ENCODE measurements at regions not wholly inside any gene's neighbourhood (a gene's known extent, or its start where the extent isn't known, plus 50 kb on each side); places are given as distances from the start of the nearest gene placed in this dataset.

DNA sequence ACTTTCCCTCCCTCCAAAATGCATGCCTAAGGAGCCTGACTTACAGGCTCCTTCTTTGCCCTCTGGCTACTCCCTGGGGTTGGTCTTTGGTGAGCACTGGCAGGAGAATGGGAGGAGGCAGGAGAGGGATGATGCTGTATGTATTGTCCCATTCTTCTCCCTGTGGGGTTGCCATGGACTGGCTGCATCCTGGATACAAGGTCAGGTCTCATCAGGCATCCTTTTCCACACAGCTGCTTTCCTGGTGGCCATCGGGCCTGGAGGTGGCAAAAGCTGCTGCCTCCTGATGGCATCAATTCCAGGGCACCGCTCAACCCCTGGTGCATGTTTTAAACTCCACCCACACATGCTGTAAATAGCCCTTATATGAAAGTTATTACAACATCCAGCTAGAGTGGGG lies 257.2 kb downstream of the ETS1 start:
- no peak for DNase-seq (ENCODE audit: low read depth in 4 of 4, low spot score in 1 of 4)

DNA sequence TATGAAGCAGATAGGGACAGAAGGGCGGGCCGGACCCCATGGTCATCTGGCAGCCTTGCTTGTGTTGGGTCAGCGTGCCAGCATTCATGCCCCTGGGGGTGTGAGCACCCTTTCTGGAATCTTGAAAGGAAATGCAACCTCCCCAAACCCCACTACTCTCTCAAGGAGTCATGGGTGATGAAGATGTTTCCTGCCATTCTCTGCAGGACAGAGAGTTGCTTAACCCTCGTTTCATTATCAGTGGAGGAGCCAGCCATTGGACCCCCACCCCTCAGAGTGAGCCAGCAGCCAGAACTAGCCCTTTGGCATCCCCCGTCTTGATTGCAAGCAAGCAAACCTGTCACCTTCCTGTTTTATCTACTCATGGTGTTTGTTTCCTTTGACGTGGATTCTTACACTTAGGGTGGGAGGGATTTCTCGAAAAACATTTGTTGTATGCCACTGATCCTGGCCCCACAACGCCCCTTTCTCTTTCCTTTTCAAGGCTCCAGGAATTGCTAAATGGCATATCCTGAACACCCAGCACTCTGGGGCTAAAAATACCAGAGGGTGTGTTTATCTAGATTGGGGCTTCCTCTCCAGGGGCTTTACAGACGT lies 258.3 kb downstream of the ETS1 start:
- DNase-seq (ENCODE audit: low read depth in 4 of 4, low spot score in 1 of 4), result no peak

DNA sequence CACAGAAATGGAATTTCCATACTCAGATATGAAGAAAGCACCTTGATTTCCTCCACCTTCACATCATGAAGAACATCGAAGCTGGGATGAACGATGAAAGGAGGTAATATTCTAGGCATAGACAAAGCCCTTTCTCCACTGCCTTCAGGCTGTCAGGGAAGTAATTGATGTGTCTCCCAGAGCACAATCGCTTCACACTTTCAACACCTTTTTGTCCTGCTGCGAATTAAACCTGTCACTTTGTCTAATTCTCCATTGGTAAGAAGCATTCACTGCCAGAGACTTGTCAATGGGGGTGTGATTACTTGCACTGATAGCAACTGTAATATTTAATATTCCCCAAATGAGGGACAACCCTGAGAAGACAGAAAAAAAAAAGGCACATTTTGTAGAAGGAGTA lies 260.1 kb downstream of the ETS1 start:
- no peak for DNase-seq (ENCODE audit: low read depth in 4 of 4, low spot score in 1 of 4)

DNA sequence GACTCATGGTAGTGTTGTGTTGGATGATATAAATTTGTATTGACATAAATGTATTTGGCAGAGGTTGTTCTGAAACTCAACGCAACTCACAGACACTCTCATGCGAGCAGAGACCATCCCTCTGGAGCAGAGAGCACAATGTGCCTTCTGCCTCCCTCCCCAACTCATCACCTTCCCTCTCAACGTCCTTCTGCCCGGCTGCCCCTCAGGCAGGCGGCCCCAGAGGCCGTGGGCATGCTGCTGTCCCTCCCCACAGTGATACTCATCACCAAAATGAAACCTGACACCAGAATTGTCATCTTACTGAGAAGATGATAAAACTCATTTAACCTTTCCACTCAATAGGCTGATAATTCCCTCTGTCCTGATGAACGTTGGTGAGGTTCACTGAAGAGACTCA lies 260.6 kb downstream of the ETS1 start:
- no peak for DNase-seq (ENCODE audit: low read depth in 4 of 4, low spot score in 1 of 4)

DNA sequence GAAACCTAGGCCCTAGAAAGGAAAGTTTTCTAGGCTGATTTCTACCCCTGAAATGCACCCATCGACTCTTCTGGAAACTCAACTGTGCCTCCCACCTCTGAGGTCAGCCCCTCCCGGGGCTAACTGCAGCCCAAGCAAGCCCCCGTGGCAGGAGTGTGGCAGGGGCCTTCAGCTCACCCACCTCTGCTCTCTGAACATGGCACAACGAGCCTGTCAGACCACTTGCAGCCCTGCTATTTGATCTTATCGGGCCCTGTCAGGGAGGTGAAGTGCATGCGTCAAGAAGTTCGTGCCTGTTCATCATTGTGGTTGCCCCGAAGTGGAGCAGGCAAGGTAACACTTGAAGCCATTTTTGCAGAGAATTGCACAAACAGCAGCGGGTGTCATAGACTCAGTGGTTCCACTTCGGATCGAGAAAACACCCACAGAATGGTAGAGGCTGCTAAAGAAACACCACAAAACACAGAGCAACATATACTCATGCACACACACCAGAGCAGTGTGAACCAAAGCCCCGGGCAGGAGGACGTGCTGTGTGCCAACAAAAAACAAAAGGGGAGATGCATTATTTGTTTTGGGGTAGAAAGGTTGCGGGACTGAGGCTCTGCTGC lies 262.7 kb downstream of the ETS1 start:
- DNase-seq (ENCODE audit: low read depth in 4 of 4, low spot score in 1 of 4), result peak in 1 of 4 experiments; percentile 63

DNA sequence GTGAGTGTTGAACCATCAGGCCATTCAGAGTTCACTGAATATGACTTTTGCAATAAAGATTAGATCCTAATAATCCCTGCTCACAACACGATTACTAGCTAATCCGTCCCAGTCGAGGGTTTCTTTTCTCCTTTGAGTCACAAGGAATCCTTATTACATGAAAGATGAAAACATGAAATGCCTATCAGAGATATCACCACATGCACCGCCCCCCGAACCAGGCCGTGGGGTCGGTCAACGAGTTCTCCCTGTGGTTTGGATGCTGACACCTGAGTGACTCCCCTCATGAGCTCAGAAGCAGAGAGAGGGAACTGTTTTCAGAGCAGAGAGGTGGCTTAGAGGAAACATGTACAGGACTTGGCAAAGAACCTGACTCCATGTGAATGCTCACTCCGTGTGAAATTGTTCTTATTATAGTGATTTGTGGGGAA lies 263.3 kb downstream of the ETS1 start:
- no peak for DNase-seq (ENCODE audit: low read depth in 4 of 4, low spot score in 1 of 4)

DNA sequence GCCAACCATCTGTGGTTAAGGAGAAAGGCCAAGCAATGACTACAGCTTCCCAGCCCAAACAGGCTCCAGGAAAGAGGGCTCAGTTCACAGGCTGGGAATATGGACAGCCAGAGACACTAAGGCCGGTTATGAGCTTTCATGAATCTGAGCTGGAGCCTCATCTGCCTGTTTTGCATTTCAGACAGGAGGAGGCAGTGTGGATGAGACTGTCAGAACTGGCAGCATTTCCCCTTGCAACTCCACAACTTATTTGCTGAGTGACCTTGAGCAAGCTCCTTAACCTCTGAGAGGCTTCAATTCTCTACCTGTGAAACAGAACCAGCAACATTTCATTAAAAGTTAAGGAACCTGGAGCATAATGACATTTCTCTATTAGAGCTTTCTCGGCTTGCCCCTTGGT lies 264.0 kb downstream of the ETS1 start:
- no peak for DNase-seq (ENCODE audit: low read depth in 4 of 4, low spot score in 1 of 4)

DNA sequence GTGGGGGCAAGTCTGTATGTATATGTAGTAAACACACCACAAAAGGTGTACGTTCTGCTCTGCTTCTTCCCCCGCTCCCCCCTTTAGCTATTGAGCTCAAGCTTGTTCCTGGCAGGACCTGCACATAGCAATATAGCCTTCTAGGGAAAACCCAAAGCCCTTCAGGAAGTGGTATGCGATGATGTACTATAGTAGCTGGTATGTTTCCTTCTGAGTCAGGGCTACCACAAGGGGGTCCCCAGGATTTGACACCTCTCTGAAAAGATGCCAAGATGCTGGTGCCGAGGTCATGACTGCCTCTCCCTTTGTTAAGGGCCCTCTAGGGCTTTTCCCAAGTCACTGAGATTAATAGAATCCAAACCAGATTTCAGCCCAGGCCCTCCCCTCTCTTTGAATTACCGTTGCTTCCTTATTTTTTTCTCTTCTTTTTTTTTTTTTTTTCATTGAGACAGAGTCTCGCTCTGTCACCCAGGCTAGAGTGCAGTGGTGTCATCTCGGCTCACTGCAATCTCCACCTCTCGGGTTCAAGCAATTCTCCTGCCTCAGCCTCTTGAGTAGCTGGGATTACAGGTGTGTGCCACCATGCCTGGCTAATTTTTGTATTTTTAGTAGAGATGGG lies 268.4 kb downstream of the ETS1 start:
- peak in 2 of 4 experiments; percentile 46 to 74 for DNase-seq (ENCODE audit: low read depth in 4 of 4, low spot score in 1 of 4)

DNA sequence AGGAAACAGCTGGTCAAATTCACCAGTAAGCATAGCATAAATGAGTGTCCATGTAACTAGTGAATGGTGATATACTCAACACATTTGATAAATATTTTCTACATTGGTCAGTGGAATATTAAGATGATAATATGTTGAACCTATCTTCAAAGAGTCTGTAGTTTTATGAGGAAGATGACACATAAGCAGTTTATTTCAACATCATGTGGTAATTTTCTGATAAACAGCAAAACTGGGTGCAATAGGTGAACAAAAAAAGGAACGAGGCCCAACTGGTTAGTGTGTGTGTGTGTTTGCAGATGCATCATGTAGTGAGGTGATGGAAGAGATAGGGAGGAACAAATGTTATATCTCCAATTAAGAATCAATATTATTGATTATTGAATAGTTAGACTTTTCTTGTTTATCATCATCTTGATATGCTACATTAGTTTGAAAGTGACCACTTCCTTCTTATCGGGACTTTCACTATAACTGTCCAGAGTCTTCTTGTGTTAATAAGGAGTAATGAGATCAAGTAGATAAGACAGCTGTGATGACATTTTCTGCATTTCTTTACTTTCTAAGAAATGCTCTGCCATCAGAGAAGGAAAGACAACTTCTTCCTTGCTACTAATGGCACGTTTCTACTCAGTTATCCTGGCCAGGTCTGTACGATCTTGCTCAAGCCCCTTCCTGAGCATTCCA lies 270.7 kb downstream of the ETS1 start:
- no peak for DNase-seq (ENCODE audit: low read depth in 4 of 4, low spot score in 1 of 4)

DNA sequence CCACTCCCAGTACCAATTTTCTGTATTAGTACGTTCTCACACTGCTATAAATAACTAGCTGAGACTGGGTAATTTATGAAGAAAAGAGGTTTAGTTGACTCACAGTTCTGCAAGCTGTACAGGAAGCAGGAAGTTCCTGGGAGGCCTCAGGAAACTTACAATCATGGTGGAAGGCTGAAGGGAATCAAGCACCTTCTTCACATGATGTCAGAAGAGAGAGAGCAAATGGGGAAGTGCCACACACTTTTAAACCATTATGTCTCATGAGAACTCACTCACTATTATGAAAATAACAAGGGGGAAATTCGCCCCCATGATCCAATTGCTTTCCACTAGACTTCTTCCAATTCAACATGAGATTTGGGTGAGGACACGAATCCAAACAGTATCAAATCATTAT lies 271.4 kb downstream of the ETS1 start:
- no peak for DNase-seq (ENCODE audit: low read depth in 4 of 4, low spot score in 1 of 4)

DNA sequence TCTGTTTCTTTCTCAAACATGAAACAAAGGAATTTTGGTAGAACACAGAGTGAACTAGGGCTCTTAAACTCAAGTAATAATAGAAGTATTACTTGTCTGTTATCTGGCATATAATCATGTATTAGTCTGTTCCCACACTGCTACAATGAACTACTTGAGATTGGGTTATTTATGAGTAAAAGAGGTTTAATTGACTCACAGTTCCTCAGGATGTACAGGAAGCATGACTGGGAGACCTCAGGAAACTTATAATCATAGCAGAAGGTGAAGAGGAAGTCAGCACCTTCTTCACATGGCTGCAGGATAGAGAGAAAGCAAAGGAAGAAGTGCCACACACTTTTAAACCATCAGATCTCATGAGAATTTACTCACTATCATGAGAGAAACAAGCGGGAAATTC lies 273.4 kb downstream of the ETS1 start:
- DNase-seq (ENCODE audit: low read depth in 4 of 4, low spot score in 1 of 4), result no peak

DNA sequence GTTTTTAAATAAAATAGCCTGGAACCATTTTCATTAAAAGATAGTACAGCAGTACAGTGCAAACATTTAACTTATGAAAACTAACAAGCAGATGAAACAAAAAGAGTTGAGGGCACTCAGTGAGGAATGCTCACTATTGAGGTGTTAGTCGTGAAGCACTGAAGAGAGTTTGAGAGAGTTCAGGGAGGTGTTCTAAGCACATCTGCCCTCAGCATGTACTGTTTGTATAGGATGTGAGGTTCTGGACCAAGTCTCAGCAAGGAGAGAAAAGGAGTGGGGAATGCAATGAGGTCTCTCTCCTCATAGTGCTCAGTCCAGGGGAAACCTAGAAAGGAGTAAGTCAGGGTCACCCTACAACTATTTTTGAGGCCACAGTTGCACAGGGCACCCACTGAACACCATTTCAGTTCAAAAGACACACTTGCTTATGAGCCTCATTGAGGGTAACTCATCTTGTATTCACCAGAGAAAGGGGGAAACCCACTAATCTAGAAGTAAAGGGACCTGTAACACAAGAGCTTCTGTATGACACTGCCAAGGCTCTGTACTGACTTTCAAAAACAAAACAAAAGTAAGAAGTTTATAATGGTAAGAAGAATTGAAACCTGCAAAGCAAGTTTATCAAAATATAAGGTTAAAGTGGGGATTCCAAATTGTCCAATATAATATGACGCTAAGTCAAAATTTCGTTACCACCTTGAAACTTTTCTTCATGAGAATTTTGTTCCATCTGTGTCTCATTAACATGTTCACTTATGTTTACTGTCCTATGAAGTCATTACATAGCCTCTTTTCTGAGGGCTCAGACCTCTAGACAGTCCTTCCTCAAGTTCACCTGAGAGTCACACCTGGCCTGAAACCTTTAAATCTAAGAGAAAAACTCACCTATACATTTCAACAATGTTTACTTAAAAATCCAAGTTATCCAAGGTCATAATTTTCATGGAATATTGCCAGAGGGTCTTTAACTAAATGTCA lies 275.3 kb downstream of the ETS1 start:
- no peak for DNase-seq (ENCODE audit: low read depth in 4 of 4, low spot score in 1 of 4)

DNA sequence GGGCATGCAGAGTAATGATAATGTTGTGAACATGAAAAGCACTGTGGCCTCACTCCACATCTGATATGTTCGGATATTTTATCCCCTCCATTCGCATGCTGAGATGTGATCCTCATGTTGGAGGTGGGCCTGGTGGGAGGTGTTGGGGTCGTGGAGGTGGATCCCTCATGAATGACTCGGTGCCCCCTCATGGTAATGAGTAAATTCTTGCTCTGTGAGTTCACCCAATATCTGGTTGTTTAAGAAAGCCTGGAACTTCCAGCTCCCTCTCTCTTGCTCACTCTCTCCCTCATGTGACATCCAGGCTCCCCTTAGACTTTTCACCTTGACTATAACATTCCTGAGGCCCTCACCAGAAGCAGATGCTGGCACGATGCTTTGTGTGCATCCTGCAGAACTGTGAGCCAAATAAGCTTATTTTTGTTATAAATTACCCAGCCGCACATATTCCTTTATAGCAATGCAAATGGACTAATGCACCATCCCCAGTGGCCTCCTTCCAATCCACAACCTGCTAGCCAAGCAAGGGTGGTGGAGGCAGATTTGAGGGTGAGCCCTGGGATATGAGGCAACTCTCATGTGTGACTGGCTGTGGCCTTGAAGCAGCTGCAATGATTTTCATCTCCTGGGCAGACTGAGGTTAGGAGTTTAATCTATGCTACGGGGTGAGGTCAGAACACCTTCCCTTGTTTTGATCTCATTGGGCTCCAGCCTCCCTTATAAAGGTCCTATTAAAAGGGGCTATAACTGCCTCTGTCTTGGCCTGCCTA lies 276.5 kb downstream of the ETS1 start:
- no peak for DNase-seq (ENCODE audit: low read depth in 4 of 4, low spot score in 1 of 4)

DNA sequence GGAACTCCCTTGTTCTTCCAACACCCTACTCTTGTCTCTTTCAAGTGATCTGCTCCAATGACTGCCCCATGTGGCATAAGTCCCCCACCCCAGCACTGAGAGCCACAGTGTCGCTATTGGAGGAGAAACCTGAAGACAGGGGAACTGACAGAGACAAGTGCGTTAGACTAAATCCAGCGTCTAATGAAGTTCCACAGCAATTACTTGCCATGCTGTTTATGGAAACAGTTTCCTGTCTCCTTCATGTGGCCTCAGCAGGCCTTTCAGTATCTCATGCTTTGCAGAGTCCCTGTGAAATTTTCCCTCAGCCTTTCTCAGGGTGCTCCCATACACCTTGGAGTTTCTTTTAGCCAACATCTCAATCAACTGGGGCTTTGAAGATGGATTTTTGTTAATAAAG lies 277.4 kb downstream of the ETS1 start:
- no peak for DNase-seq (ENCODE audit: low read depth in 4 of 4, low spot score in 1 of 4)

DNA sequence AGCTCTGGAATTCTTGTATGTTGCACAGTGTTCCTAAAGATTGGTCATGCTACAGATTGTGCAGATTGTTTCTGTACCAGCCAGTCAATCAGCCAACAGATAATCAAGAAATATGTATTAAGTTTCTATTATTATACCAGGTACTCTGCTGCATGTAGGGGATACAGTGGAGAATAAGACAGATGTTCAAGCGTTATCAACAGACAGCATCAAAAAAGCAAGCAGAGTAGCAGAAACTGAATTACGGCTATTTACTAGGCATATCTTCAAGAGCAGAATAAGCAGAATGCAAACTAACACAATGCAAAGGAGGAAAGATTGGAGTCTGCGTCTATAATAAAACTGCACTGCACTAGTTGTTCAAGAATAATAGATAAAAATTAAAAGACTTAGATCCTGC lies 278.6 kb downstream of the ETS1 start:
- DNase-seq (ENCODE audit: low read depth in 4 of 4, low spot score in 1 of 4), result no peak

DNA sequence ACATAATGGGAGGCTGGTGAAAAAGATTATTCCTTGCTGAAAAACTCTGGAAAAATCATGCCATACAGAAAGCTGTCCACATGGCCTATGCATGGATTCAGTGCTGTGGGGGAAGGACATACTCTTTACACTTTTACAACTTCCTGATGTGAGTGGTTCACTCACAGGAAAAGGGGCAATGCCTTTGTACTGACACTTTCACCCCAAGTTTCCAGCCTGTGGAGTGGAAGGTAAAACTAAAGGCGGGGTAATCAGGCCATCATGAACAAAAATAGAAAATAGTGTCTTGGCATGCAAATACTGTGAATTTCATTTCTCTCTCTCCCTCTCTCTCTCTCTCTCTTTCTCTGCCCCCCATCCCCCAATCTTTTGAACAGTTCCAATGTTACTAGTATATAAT lies 281.8 kb downstream of the ETS1 start:
- no peak for DNase-seq (ENCODE audit: low read depth in 4 of 4, low spot score in 1 of 4)

DNA sequence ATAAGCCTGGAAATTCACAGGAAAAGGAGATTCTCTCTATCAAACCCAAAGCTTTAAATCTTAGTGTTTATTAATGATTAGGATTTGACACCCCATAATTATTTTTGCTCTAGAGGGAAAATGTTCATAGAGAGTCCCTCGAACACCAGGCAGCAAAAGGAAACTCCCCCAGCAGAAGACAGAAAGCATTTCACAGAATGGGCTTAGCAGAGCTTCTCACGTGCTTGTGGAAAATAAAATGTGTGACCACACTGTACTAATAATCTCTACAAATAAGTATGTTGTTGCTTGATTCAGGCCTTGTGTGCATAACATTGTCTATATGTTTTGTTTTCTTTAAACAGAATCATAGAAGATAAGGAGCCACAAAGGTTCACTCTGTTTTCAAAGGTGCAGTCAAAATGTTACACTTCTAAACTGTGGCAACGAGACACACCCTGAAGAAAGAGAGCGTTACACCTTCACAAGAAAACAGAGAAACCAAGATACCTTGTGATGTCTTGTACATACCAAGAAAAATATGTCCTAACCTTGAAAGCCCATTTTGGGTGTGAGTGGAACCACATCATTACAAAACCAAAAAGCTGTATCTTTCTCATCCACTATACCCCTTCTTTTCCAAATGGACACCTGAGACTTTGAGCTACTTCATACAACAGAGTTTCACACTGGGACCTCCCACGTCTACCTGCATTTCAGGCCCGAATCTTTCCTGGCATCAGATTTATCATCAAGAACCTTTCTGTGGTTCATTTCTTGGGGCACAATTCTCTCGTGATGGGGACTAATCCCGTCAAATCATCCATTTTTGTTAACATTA lies 282.5 kb downstream of the ETS1 start:
- DNase-seq (ENCODE audit: low read depth in 4 of 4, low spot score in 1 of 4), result no peak

DNA sequence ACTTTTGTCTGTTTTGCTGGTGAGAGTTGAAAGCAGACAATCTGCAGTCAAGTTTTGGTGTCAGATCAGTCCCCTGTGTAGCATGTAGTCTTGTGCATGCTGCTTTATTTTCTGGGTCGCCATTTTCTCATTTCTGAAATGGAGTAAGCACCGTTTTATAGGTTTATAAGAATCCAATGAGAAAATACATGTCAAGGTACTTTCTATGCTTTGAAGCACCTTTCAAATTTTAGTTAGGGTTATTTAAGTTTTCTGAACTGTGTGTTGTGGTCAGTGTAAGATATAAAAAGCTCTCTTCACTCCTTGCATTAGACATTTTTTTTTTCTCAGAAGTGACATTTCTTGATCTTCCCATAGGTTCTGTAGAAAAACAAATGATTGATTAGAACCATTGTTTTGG lies 283.2 kb downstream of the ETS1 start:
- DNase-seq (ENCODE audit: low read depth in 4 of 4, low spot score in 1 of 4), result no peak

DNA sequence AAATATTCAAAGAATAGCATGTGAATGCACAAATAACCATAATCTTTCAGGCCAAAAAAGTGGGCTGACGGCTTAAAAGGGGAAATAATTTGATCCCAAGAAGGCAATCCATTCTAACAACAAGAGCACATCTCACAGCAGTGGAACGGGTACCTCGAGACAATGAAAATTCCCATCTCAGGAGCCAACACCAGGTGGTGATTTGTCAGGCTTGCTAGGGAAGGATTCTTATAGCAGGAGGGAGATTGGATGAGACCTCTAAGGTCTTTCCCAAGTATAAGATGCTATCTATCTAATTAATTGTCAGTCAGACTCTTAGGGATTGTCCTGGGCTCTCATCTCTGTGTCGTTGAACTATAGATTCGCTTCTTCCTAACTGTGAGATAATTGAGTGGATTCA lies 284.0 kb downstream of the ETS1 start:
- no peak for DNase-seq (ENCODE audit: low read depth in 4 of 4, low spot score in 1 of 4)

Measured in stimulated activated CD4-positive, alpha-beta T cell treated with anti-CD3 and anti-CD28 coated beads, Interleukin-1b, Interleukin-23, amount 100 ng/mL, for 24 hours (primary cell).